ENCODE measurements at regions not wholly inside any gene's neighbourhood (a gene's known extent, or its start where the extent isn't known, plus 50 kb on each side); places are given as distances from the start of the nearest gene placed in this dataset.

GRCh38 chr6:50102676-50103075, 52.9 kb upstream of the DEFB112 start:
- CTCF ChIA-PET: no interaction called here
- no peak overlapping the region for H3K4me3 Mint-ChIP-seq
- no peaks in the 10 kb centered on the region for H3K4me1 Mint-ChIP-seq
- DNase-seq: no peak
- no peak overlapping the region for H3K27ac Mint-ChIP-seq
- H3K27me3 ChIP-seq (ENCODE audit: insufficient read depth, low read length, poor library complexity, severe bottlenecking): no peaks in the 10 kb centered on the region
- POLR2A ChIA-PET: no interaction called here
- H3K36me3 ChIP-seq (ENCODE audit: insufficient read depth, low read length): no peaks in the 10 kb centered on the region
- peaks cover 2 to 31% (median 14%) of the 10 kb centered on the region in 5 donors for H3K9me3 Mint-ChIP-seq
- H3K36me3 Mint-ChIP-seq: no peaks in the 10 kb centered on the region
- H3K27ac ChIP-seq (ENCODE audit: low read depth, low read length): no peak overlapping the region
- no peaks in the 10 kb centered on the region for H3K4me1 ChIP-seq (ENCODE audit: insufficient read depth, low read length)
- no peak overlapping the region for H3K4me3 ChIP-seq (ENCODE audit: low read length)
- no peaks in the 10 kb centered on the region for H3K9me3 ChIP-seq (ENCODE audit: low read length)
- no peaks in the 10 kb centered on the region for H3K27me3 Mint-ChIP-seq

DNA sequence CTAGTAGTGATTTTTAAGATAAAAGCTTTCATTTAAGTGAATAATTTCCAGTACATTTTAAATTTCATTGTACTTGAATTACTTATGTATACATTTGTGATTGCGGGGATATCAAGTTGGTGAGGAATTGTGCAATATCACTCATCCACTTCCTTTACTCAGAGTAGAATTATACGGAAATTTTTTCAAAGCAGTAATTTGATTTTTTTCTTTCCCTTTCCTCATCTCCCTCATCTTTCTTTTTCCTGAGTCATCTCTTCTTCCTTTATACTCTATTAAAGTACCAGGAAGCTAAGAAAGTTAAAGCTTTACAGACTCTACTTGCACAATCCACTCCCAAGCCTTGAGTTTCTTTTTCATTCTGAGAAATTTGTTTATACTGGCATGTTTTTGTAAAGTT, 60.9 kb upstream of the DEFB112 start:
- H3K36me3 Mint-ChIP-seq: no peaks in the 10 kb centered on the region
- H3K27ac Mint-ChIP-seq: no peak overlapping the region
- DNase-seq: no peak
- no peak overlapping the region for H3K4me3 Mint-ChIP-seq
- Histone ChIP-seq H3K4me1 (ENCODE audit: insufficient read depth, low read length) (no peaks in the 10 kb centered on the region), H3K4me3 (ENCODE audit: low read length) (no peak overlapping the region), H3K9me3 (ENCODE audit: low read length) (no peaks in the 10 kb centered on the region), H3K36me3 (ENCODE audit: insufficient read depth, low read length) (no peaks in the 10 kb centered on the region), H3K27ac (ENCODE audit: low read depth, low read length) (no peak overlapping the region), H3K27me3 (ENCODE audit: insufficient read depth, low read length, poor library complexity, severe bottlenecking) (no peaks in the 10 kb centered on the region)
- H3K9me3 Mint-ChIP-seq: peaks cover 0 to 20% (median 6%) of the 10 kb centered on the region in 5 donors
- no peaks in the 10 kb centered on the region for H3K27me3 Mint-ChIP-seq
- ChIA-PET CTCF (no interaction called here), POLR2A (no interaction called here)
- H3K4me1 Mint-ChIP-seq: no peaks in the 10 kb centered on the region

DNA sequence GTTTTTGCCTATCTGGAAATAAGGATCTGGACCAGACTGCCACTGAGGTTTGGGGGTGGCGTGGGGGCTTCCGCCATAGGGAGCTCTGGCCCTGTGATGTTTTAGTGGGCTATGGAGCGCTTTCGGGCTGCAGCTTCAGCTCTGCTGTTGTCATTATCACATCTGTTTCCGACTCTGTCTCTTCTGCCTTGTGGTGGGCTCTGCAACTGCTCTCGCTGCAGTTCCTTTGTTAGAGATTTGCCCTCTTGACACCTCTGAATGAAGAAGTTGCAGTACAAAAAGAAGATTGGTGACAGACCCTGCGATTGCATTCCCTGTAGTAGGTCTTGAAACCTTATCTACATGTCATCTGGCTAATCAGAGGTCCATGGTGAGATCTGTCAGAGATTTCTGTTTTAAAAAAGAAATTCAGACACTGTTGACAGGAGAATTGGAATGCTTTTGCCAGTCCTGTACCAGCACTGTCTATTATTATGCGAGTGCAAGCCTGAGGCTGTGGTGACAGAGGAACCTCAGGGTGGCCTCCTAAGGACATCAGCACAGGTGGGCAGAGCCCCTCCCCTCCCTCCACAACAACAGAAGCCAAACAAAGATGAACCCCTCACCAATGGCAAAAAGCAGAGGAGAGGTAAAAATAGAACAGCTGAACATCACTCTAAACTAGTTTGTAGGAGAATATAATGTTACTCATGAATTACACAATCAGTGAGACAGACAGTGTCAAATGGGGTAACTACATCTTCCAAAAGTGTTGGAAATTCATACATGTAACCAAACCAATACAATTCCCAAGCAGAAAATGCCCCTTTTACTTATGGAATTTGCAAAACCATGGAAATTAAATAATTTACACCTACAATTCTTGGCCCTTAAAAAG, 63.5 kb upstream of the DEFB112 start:
- no peaks in the 10 kb centered on the region for H3K9me3 ChIP-seq (ENCODE audit: low read length)
- Mint-ChIP-seq H3K4me3 (no peak overlapping the region), H3K27me3 (no peaks in the 10 kb centered on the region), H3K36me3 (no peaks in the 10 kb centered on the region), H3K4me1 (no peaks in the 10 kb centered on the region), H3K27ac (no peak overlapping the region), H3K9me3 (peaks cover 0 to 9% (median 5%) of the 10 kb centered on the region in 5 donors)
- no peaks in the 10 kb centered on the region for H3K27me3 ChIP-seq (ENCODE audit: insufficient read depth, low read length, poor library complexity, severe bottlenecking)
- no peak for DNase-seq
- no peak overlapping the region for H3K4me3 ChIP-seq (ENCODE audit: low read length)
- H3K36me3 ChIP-seq (ENCODE audit: insufficient read depth, low read length): no peaks in the 10 kb centered on the region
- POLR2A ChIA-PET: no interaction called here
- H3K4me1 ChIP-seq (ENCODE audit: insufficient read depth, low read length): no peaks in the 10 kb centered on the region
- CTCF ChIA-PET: no interaction called here
- no peak overlapping the region for H3K27ac ChIP-seq (ENCODE audit: low read depth, low read length)

- DNase-seq: no peak
- Histone ChIP-seq H3K4me1 (ENCODE audit: insufficient read depth, low read length) (no peaks in the 10 kb centered on the region), H3K9me3 (ENCODE audit: low read length) (no peaks in the 10 kb centered on the region), H3K4me3 (ENCODE audit: low read length) (no peak overlapping the region), H3K27me3 (ENCODE audit: insufficient read depth, low read length, poor library complexity, severe bottlenecking) (no peaks in the 10 kb centered on the region), H3K27ac (ENCODE audit: low read depth, low read length) (no peak overlapping the region), H3K36me3 (ENCODE audit: insufficient read depth, low read length) (no peaks in the 10 kb centered on the region)
- Mint-ChIP-seq H3K9me3 (peaks cover 1 to 12% (median 3%) of the 10 kb centered on the region in 5 donors), H3K36me3 (no peaks in the 10 kb centered on the region), H3K4me1 (no peaks in the 10 kb centered on the region), H3K27me3 (no peaks in the 10 kb centered on the region), H3K4me3 (no peak overlapping the region), H3K27ac (peak overlapping the region in 1 of 8 donors; percentile 88)
- POLR2A ChIA-PET: no interaction called here
- CTCF ChIA-PET: no interaction called here
These were observed 66.7 kb upstream of the DEFB112 start for GRCh38 chr6:50116390-50116789.

GRCh38 chr6:50116797-50117542, 67.2 kb upstream of the DEFB112 start:
- no peaks in the 10 kb centered on the region for H3K9me3 ChIP-seq (ENCODE audit: low read length)
- H3K4me3 ChIP-seq (ENCODE audit: low read length): no peak overlapping the region
- ChIA-PET CTCF (no interaction called here), POLR2A (no interaction called here)
- no peaks in the 10 kb centered on the region for H3K27me3 ChIP-seq (ENCODE audit: insufficient read depth, low read length, poor library complexity, severe bottlenecking)
- no peak overlapping the region for H3K27ac Mint-ChIP-seq
- no peak for DNase-seq
- no peak overlapping the region for H3K27ac ChIP-seq (ENCODE audit: low read depth, low read length)
- H3K4me1 ChIP-seq (ENCODE audit: insufficient read depth, low read length): no peaks in the 10 kb centered on the region
- H3K27me3 Mint-ChIP-seq: no peaks in the 10 kb centered on the region
- no peaks in the 10 kb centered on the region for H3K36me3 Mint-ChIP-seq
- H3K4me3 Mint-ChIP-seq: no peak overlapping the region
- H3K9me3 Mint-ChIP-seq: peaks cover 1 to 12% (median 3%) of the 10 kb centered on the region in 5 donors
- H3K36me3 ChIP-seq (ENCODE audit: insufficient read depth, low read length): no peaks in the 10 kb centered on the region
- no peaks in the 10 kb centered on the region for H3K4me1 Mint-ChIP-seq

DNA sequence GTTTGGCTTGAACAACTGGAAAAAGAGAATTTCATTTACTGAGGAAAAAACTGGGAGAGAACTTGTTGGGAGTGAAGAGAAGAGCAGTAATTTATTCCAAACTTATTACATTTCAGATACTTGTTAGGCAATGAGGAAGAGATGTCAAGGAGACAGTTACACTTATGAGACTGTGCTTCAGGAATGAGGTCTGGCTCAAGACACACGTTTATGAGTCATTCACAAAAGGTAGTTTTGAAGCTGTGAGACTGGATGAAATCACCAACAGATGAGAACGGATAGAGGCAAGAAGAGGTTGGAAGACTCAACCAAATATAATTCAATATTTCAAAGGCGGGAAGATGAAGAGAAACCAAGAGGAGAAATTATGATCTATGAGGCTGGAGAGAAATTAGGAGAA, 70.6 kb upstream of the DEFB112 start:
- no peaks in the 10 kb centered on the region for H3K4me1 ChIP-seq (ENCODE audit: insufficient read depth, low read length)
- no peaks in the 10 kb centered on the region for H3K4me1 Mint-ChIP-seq
- DNase-seq: no peak
- no peaks in the 10 kb centered on the region for H3K27me3 ChIP-seq (ENCODE audit: insufficient read depth, low read length, poor library complexity, severe bottlenecking)
- POLR2A ChIA-PET: no interaction called here
- no peak overlapping the region for H3K27ac Mint-ChIP-seq
- H3K9me3 ChIP-seq (ENCODE audit: low read length): no peaks in the 10 kb centered on the region
- H3K27ac ChIP-seq (ENCODE audit: low read depth, low read length): no peak overlapping the region
- H3K4me3 ChIP-seq (ENCODE audit: low read length): no peak overlapping the region
- no peaks in the 10 kb centered on the region for H3K36me3 ChIP-seq (ENCODE audit: insufficient read depth, low read length)
- no peaks in the 10 kb centered on the region for H3K36me3 Mint-ChIP-seq
- CTCF ChIA-PET: no interaction called here
- no peak overlapping the region for H3K4me3 Mint-ChIP-seq
- peaks cover 1 to 10% (median 3%) of the 10 kb centered on the region in 5 donors for H3K9me3 Mint-ChIP-seq
- H3K27me3 Mint-ChIP-seq: no peaks in the 10 kb centered on the region

- Histone ChIP-seq H3K27ac (ENCODE audit: low read depth, low read length) (no peak overlapping the region), H3K36me3 (ENCODE audit: insufficient read depth, low read length) (no peaks in the 10 kb centered on the region), H3K4me1 (ENCODE audit: insufficient read depth, low read length) (no peaks in the 10 kb centered on the region), H3K9me3 (ENCODE audit: low read length) (no peaks in the 10 kb centered on the region), H3K4me3 (ENCODE audit: low read length) (no peak overlapping the region), H3K27me3 (ENCODE audit: insufficient read depth, low read length, poor library complexity, severe bottlenecking) (no peaks in the 10 kb centered on the region)
- POLR2A ChIA-PET: no interaction called here
- Mint-ChIP-seq H3K27ac (no peak overlapping the region), H3K4me1 (no peaks in the 10 kb centered on the region), H3K36me3 (no peaks in the 10 kb centered on the region), H3K27me3 (no peaks in the 10 kb centered on the region), H3K9me3 (peaks cover 0 to 10% (median 3%) of the 10 kb centered on the region in 5 donors), H3K4me3 (no peak overlapping the region)
- DNase-seq: no peak
- CTCF ChIA-PET: no interaction called here
These were observed 74.0 kb upstream of the DEFB112 start for GRCh38 chr6:50123688-50124087.

DNA sequence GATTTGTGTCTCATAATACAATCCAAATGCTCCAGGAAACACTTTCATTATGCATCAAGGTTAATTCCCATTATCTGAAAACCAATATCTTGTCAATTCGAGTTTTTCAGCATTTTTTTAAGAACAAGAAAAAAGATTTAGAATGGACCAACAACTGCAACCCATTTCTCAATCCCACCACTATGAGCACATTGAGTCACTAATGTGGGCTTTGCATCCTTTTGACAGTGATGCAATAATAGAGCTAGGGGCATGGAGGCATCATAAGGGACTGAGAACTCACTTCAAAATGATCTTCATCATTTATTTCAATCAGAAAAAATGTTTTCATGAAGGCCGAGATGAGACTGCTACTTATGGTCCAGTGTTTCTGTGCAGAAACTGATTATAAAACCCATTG, 74.8 kb upstream of the DEFB112 start:
- Mint-ChIP-seq H3K9me3 (peaks cover 0 to 10% (median 3%) of the 10 kb centered on the region in 5 donors), H3K4me1 (no peaks in the 10 kb centered on the region), H3K27me3 (no peaks in the 10 kb centered on the region), H3K4me3 (no peak overlapping the region), H3K36me3 (no peaks in the 10 kb centered on the region), H3K27ac (no peak overlapping the region)
- POLR2A ChIA-PET: no interaction called here
- Histone ChIP-seq H3K4me1 (ENCODE audit: insufficient read depth, low read length) (no peaks in the 10 kb centered on the region), H3K27me3 (ENCODE audit: insufficient read depth, low read length, poor library complexity, severe bottlenecking) (no peaks in the 10 kb centered on the region), H3K36me3 (ENCODE audit: insufficient read depth, low read length) (no peaks in the 10 kb centered on the region), H3K9me3 (ENCODE audit: low read length) (no peaks in the 10 kb centered on the region), H3K27ac (ENCODE audit: low read depth, low read length) (no peak overlapping the region), H3K4me3 (ENCODE audit: low read length) (no peak overlapping the region)
- DNase-seq: no peak
- CTCF ChIA-PET: no interaction called here
